GM21526 (cell line): ENCODE measurements at regions not wholly inside any gene's neighbourhood (a gene's known extent, or its start where the extent isn't known, plus 50 kb on each side); places are given as distances from the start of the nearest gene placed in this dataset.
A peak's percentile ranks its signal among the peaks of the same experiment; 100 is the strongest.
"Not testable (repeated sequence)": the region's sequence is repeated elsewhere in the genome, so short reads cannot be mapped to it uniquely, and the experiment has no call there.

Experiments
- ATAC-seq: cut with Tn5 transposase; IDR thresholded peaks from one replicate; pipeline ENCODE4 v1.9.1; 2021; ENCODE audit warnings: moderate library complexity; ENCODE audit not compliant: unreplicated experiment, low FRiP score

GRCh38 chr6:147651-148050 lies 144.6 kb upstream of the DUSP22 start:
- not testable (repeated sequence) for ATAC-seq

GRCh38 chr6:148051-148984 lies 144.0 kb upstream of the DUSP22 start:
- ATAC-seq: peak; percentile 91

- not testable (repeated sequence) for ATAC-seq
Measured at GRCh38 chr6:150147-150546, 142.1 kb upstream of the DUSP22 start.

GRCh38 chr6:152436-152835 lies 139.9 kb upstream of the DUSP22 start:
- ATAC-seq: not testable (repeated sequence)

- ATAC-seq: not testable (repeated sequence)
Measured at GRCh38 chr6:153026-153425, 139.3 kb upstream of the DUSP22 start.

GRCh38 chr6:153867-154266 lies 138.4 kb upstream of the DUSP22 start:
- ATAC-seq: not testable (repeated sequence)

- ATAC-seq: not testable (repeated sequence)
Measured at GRCh38 chr6:154321-155092, 137.8 kb upstream of the DUSP22 start.

GRCh38 chr6:156010-156409 lies 136.3 kb upstream of the DUSP22 start:
- ATAC-seq: no peak

- ATAC-seq: not testable (repeated sequence)
Measured at GRCh38 chr6:156441-157140, 135.7 kb upstream of the DUSP22 start.

- ATAC-seq: not testable (repeated sequence)
Measured at GRCh38 chr6:157176-157575, 135.1 kb upstream of the DUSP22 start.

GRCh38 chr6:161657-162056 lies 130.6 kb upstream of the DUSP22 start:
- not testable (repeated sequence) for ATAC-seq

- no peak for ATAC-seq
Measured at GRCh38 chr6:164720-165119, 127.6 kb upstream of the DUSP22 start.

- ATAC-seq: no peak
Measured at GRCh38 chr6:165263-165662, 127.0 kb upstream of the DUSP22 start.

GRCh38 chr6:165906-166305 lies 126.4 kb upstream of the DUSP22 start:
- ATAC-seq: no peak

- no peak for ATAC-seq
Measured at GRCh38 chr6:168865-169455, 123.3 kb upstream of the DUSP22 start.

- no peak for ATAC-seq
Measured at GRCh38 chr6:174036-174435, 118.3 kb upstream of the DUSP22 start.

GRCh38 chr6:175680-176079 lies 116.6 kb upstream of the DUSP22 start:
- no peak for ATAC-seq

- ATAC-seq: no peak
Measured at GRCh38 chr6:176766-177165, 115.5 kb upstream of the DUSP22 start.

- no peak for ATAC-seq
Measured at GRCh38 chr6:178119-178518, 114.2 kb upstream of the DUSP22 start.

GRCh38 chr6:178929-179328 lies 113.4 kb upstream of the DUSP22 start:
- ATAC-seq: not testable (repeated sequence)
